OCI-LY7 (cell line): ENCODE measurements at regions not wholly inside any gene's neighbourhood (a gene's known extent, or its start where the extent isn't known, plus 50 kb on each side); places are given as distances from the start of the nearest gene placed in this dataset.

Source experiments
- CTCF ChIP-seq: fragments of 200-600 bp; sonication (generic); conservative IDR thresholded peaks from 2 replicates; pipeline ENCODE4 v1.5.1; 2014; ENCODE audit warnings: mild to moderate bottlenecking, antibody characterized with exemption, low read length, moderate library complexity, mixed read lengths
- EZH2phosphoT487 ChIP-seq: fragments of 200-600 bp; sonication (generic); IDR thresholded peaks from 2 replicates; pipeline ENCODE4 v1.6.1; 2018; ENCODE audit warnings: low read depth, borderline replicate concordance, mild to moderate bottlenecking, mixed run types, antibody characterized with exemption, low read length, moderate library complexity, mixed read lengths

GRCh38 chr4:159867673-159868072, 764.8 kb downstream of the RAPGEF2 start:
- no peak for TF ChIP-seq EZH2phosphoT487
- TF ChIP-seq CTCF = no peak
